NOMO-1 treated with dmso at 0.1 percent for 144 hours (cell line): ENCODE measurements at regions not wholly inside any gene's neighbourhood (a gene's known extent, or its start where the extent isn't known, plus 50 kb on each side); places are given as distances from the start of the nearest gene placed in this dataset.
A peak's percentile ranks its signal among the peaks of the same experiment; 100 is the strongest.

Experiments
- DNase-seq: peaks from one replicate; lab custom pipeline; 2025; ENCODE audit not compliant: unreplicated experiment; lab: John Stamatoyannopoulos, UW

- DNase-seq = no peak
Measured at GRCh38 chr10:78717200-78717599, 351.6 kb upstream of the ZMIZ1 start.

- DNase-seq = no peak
Measured at GRCh38 chr10:78718032-78718572, 350.7 kb upstream of the ZMIZ1 start.

GRCh38 chr10:78719276-78719675 lies 349.5 kb upstream of the ZMIZ1 start:
- no peak for DNase-seq

- no peak for DNase-seq
Measured at GRCh38 chr10:78720091-78720490, 348.7 kb upstream of the ZMIZ1 start.

- DNase-seq = no peak
Measured at GRCh38 chr10:78721231-78721630, 347.5 kb upstream of the ZMIZ1 start.

- no peak for DNase-seq
Measured at GRCh38 chr10:78724846-78725245, 343.9 kb upstream of the ZMIZ1 start.

- DNase-seq = no peak
Measured at GRCh38 chr10:78726171-78726570, 342.6 kb upstream of the ZMIZ1 start.

GRCh38 chr10:78727251-78727650 lies 341.5 kb upstream of the ZMIZ1 start:
- no peak for DNase-seq

GRCh38 chr10:78727728-78728127 lies 341.0 kb upstream of the ZMIZ1 start:
- no peak for DNase-seq

GRCh38 chr10:78728176-78728575 lies 340.6 kb upstream of the ZMIZ1 start:
- no peak for DNase-seq

- no peak for DNase-seq
Measured at GRCh38 chr10:78729366-78729765, 339.4 kb upstream of the ZMIZ1 start.

- DNase-seq = peak; percentile 43
Measured at GRCh38 chr10:78729800-78730199, 339.0 kb upstream of the ZMIZ1 start.

- no peak for DNase-seq
Measured at GRCh38 chr10:78730754-78731153, 338.0 kb upstream of the ZMIZ1 start.

- DNase-seq = no peak
Measured at GRCh38 chr10:78731675-78732074, 337.1 kb upstream of the ZMIZ1 start.

GRCh38 chr10:78732381-78732780 lies 336.4 kb upstream of the ZMIZ1 start:
- no peak for DNase-seq

GRCh38 chr10:78736926-78737630 lies 331.7 kb upstream of the ZMIZ1 start:
- DNase-seq = no peak

- no peak for DNase-seq
Measured at GRCh38 chr10:78737883-78738856, 330.6 kb upstream of the ZMIZ1 start.

- no peak for DNase-seq
Measured at GRCh38 chr10:78738861-78739260, 329.9 kb upstream of the ZMIZ1 start.

- DNase-seq = no peak
Measured at GRCh38 chr10:78739444-78740053, 329.2 kb upstream of the ZMIZ1 start.

GRCh38 chr10:78740976-78741915 lies 327.5 kb upstream of the ZMIZ1 start:
- no peak for DNase-seq

- no peak for DNase-seq
Measured at GRCh38 chr10:78742406-78742729, 326.4 kb upstream of the ZMIZ1 start.
